ENCODE measurements at regions not wholly inside any gene's neighbourhood (a gene's known extent, or its start where the extent isn't known, plus 50 kb on each side); places are given as distances from the start of the nearest gene placed in this dataset.

GRCh38 chr12:46480724-46481123 lies 108.2 kb upstream of the SLC38A2 start:
- TF ChIP-seq EZH2 (IDR thresholded peaks at IDR 0.05; ENCODE audit: borderline replicate concordance, low read depth, low read length, poor library complexity, severe bottlenecking) (no peak), CTCF (conservative IDR thresholded peaks at IDR 0.05; ENCODE audit: low read depth, low read length) (no peak)
